Neural cell (in vitro differentiated cells): ENCODE measurements at regions not wholly inside any gene's neighbourhood (a gene's known extent, or its start where the extent isn't known, plus 50 kb on each side); places are given as distances from the start of the nearest gene placed in this dataset.

ENCODE experiments used
- H2AFZ ChIP-seq: fragments of 200-600, 300-800 bp; sonication (generic), shearing (Covaris generic); 2 replicates; pipeline ENCODE4 v1.6.0; 2014; ENCODE audit warnings: low read depth, mild to moderate bottlenecking, antibody characterized with exemption, low read length, moderate library complexity
- H3F3A ChIP-seq: fragments of 200-600 bp; shearing (Covaris generic); 2 replicates; pipeline ENCODE4 v1.6.1; 2016; ENCODE audit warnings: mild to moderate bottlenecking, moderate library complexity, mixed read lengths, antibody characterized with exemption, low read length; ENCODE audit not compliant: insufficient read depth, poor library complexity, severe bottlenecking
- H3K27ac ChIP-seq: fragments of 200-600, 300-800 bp; sonication (generic), shearing (Covaris generic); 2 replicates; pipeline ENCODE4 v1.5.1; 2014; ENCODE audit warnings: mild to moderate bottlenecking, low read length, moderate library complexity
- H3K27me3 ChIP-seq: fragments of 300-800, 200-600 bp; sonication (generic), shearing (Covaris generic); 2 replicates; pipeline ENCODE4 v1.6.0; 2014; ENCODE audit warnings: mild to moderate bottlenecking, low read depth, low read length, moderate library complexity; ENCODE audit not compliant: insufficient read depth
- H3K36me3 ChIP-seq: fragments of 300-800, 200-600 bp; sonication (generic), shearing (Covaris generic); 2 replicates; pipeline ENCODE4 v1.5.1; 2014; ENCODE audit warnings: mild to moderate bottlenecking, antibody characterized with exemption, low read length, moderate library complexity; ENCODE audit not compliant: insufficient read depth
- H3K4me2 ChIP-seq: fragments of 300-800, 200-600 bp; sonication (generic), shearing (Covaris generic); 2 replicates; pipeline ENCODE4 v1.6.0; 2014; ENCODE audit warnings: mild to moderate bottlenecking, low read length
- H3K4me3 ChIP-seq: fragments of 300-800, 200-600 bp; sonication (generic), shearing (Covaris generic); 2 replicates; pipeline ENCODE4 v1.5.1; 2014; ENCODE audit warnings: mild to moderate bottlenecking, low read length, moderate library complexity
- H3K79me2 ChIP-seq: fragments of 200-600 bp; shearing (Covaris generic); replicated peaks from 2 replicates; pipeline ENCODE4 v1.6.0; 2014; ENCODE audit warnings: mild to moderate bottlenecking, low read length, moderate library complexity; ENCODE audit not compliant: insufficient read depth
- H3K9ac ChIP-seq: fragments of 300-800, 200-600 bp; sonication (generic), shearing (Covaris generic); 2 replicates; pipeline ENCODE4 v1.6.1; 2016; ENCODE audit warnings: mild to moderate bottlenecking, low read length, mixed read lengths
- H3K9me2 ChIP-seq: fragments of 200-600 bp; shearing (Covaris generic); 2 replicates; pipeline ENCODE4 v1.6.1; 2016; ENCODE audit warnings: mild to moderate bottlenecking, low read length, mixed read lengths; ENCODE audit not compliant: insufficient read depth
- H3K9me3 ChIP-seq: fragments of 200-600, 300-800 bp; sonication (generic), shearing (Covaris generic); 2 replicates; pipeline ENCODE4 v1.6.1; 2016; ENCODE audit warnings: mild to moderate bottlenecking, mixed run types, low read length, moderate library complexity, mixed read lengths
- H4K20me1 ChIP-seq: fragments of 200-600 bp; shearing (Covaris generic); 2 replicates; pipeline ENCODE4 v1.6.1; 2016; ENCODE audit warnings: mild to moderate bottlenecking, mixed run types; ENCODE audit not compliant: insufficient read depth
- CTCF ChIP-seq: fragments of 450-650 bp; IDR thresholded peaks from 2 replicates; pipeline ENCODE4 v1.5.1; 2014; ENCODE audit warnings: antibody characterized with exemption, mild to moderate bottlenecking, moderate library complexity; ENCODE audit not compliant: poor library complexity, severe bottlenecking
- EP300 ChIP-seq: fragments of 450-650 bp; conservative IDR thresholded peaks from 2 replicates; pipeline ENCODE4 v1.6.1; 2014; ENCODE audit warnings: antibody characterized with exemption, mild to moderate bottlenecking, moderate library complexity; ENCODE audit not compliant: poor library complexity, severe bottlenecking
- MXI1 ChIP-seq: fragments of 450-650 bp; conservative IDR thresholded peaks from 2 replicates; pipeline ENCODE4 v1.6.1; 2014; ENCODE audit warnings: antibody characterized with exemption, mild to moderate bottlenecking; ENCODE audit not compliant: poor library complexity, severe bottlenecking
- POLR2AphosphoS5 ChIP-seq: IDR thresholded peaks from 2 replicates; pipeline ENCODE4 v1.6.1; 2012
- REST ChIP-seq: IDR thresholded peaks from 2 replicates; pipeline ENCODE4 v1.6.1; 2012; ENCODE audit warnings: borderline replicate concordance
- TAF1 ChIP-seq: IDR thresholded peaks from 2 replicates; pipeline ENCODE4 v1.6.1; 2012; ENCODE audit warnings: low read depth

- Histone ChIP-seq H3K27me3 (no peaks in the 10 kb centered on the region), H3F3A (no peaks in the 10 kb centered on the region)
- no peak for TF ChIP-seq CTCF
- TF ChIP-seq TAF1: no peak
These were observed 188.4 kb upstream of the MAOA start for GRCh38 chrX:43467608-43468234.

GRCh38 chrX:43469391-43470054 is 186.6 kb upstream of the MAOA start:
- Histone ChIP-seq H3K9me2 (no peaks in the 10 kb centered on the region), H3K27me3 (no peaks in the 10 kb centered on the region), H2AFZ (no peak overlapping the region), H3K79me2 (no peaks in the 10 kb centered on the region), H3K9me3 (no peaks in the 10 kb centered on the region), H3K4me3 (no peak overlapping the region), H3K36me3 (no peaks in the 10 kb centered on the region), H3F3A (no peaks in the 10 kb centered on the region), H3K27ac (no peak overlapping the region), H4K20me1 (no peaks in the 10 kb centered on the region), H3K4me2 (no peak overlapping the region), H3K9ac (no peak overlapping the region)
- TF ChIP-seq EP300: no peak
- TF ChIP-seq POLR2AphosphoS5: no peak
- TF ChIP-seq MXI1: no peak
- no peak for TF ChIP-seq TAF1
- no peak for TF ChIP-seq CTCF
- TF ChIP-seq REST: no peak

More at GRCh38 chrX:43467608-43468234, 188.4 kb upstream of the MAOA start:
- Histone ChIP-seq H3K9ac (no peak overlapping the region), H3K27ac (no peak overlapping the region), H3K9me3 (no peaks in the 10 kb centered on the region), H3K9me2 (no peaks in the 10 kb centered on the region), H4K20me1 (no peaks in the 10 kb centered on the region), H3K79me2 (no peaks in the 10 kb centered on the region), H3K36me3 (no peaks in the 10 kb centered on the region), H3K4me2 (no peak overlapping the region), H3K4me3 (no peak overlapping the region), H2AFZ (no peak overlapping the region)
